Right lobe of liver (tissue), 6 donors: ENCODE measurements at regions not wholly inside any gene's neighbourhood (a gene's known extent, or its start where the extent isn't known, plus 50 kb on each side); places are given as distances from the start of the nearest gene placed in this dataset.

Source experiments
- ATAC-seq, 4 donors: fragments of 200-7000 bp; cut with Tn5 transposase; one replicate each; pipeline ENCODE4 v1.9.1; 2020; ENCODE audit warnings: mild to moderate bottlenecking in 4 of 4, moderate library complexity in 4 of 4
- DNase-seq, 3 donors: peaks; one replicate each; pipeline ENCODE4 v3.0.0-alpha.2; 2020
- H3K27ac ChIP-seq, 3 donors: fragments of 200-600 bp; one replicate each; pipeline ENCODE4 v1.8.0; 2022
- H3K27me3 ChIP-seq, 2 donors: fragments of 200-600 bp; one replicate each; pipeline ENCODE4 v1.8.0; 2022
- H3K36me3 ChIP-seq, 4 donors: fragments of 200-600 bp; sonication (generic) in 1 of 4; one replicate each; pipeline versions ENCODE4 v1.5.1 to v1.8.0; 2017 to 2022; ENCODE audit warnings: control low read depth in 1 of 4
- H3K4me1 ChIP-seq, 4 donors: fragments of 200-600 bp; sonication (generic) in 1 of 4; one replicate each; pipeline versions ENCODE4 v1.5.1 to v1.8.0; 2017 to 2022; ENCODE audit warnings: control low read depth in 1 of 4
- H3K4me3 ChIP-seq, 3 donors: fragments of 200-600 bp; one replicate each; pipeline ENCODE4 v1.8.0; 2022
- H3K9me3 ChIP-seq, 4 donors: fragments of 200-600 bp; sonication (generic) in 1 of 4; one replicate each; pipeline versions ENCODE4 v1.5.1 to v1.8.0; 2017 to 2022; ENCODE audit warnings: control low read depth in 1 of 4
- POLR2A ChIP-seq: fragments of 450-650 bp; IDR thresholded peaks from one replicate; pipeline ENCODE4 v1.6.1; 2017; ENCODE audit warnings: antibody characterized with exemption, mild to moderate bottlenecking
- WGBS: methylation state at CpG from one replicate; pipeline ENCODE4 v1.1.6; 2018; ENCODE audit warnings: low coverage, low lambda C conversion rate; ENCODE audit not compliant: insufficient coverage; ENCODE audit errors: missing lambda C conversion rate; 5-methylcytosine and 5-hydroxymethylcytosine counted together
- intact Hi-C, 2 donors: fragments of 100-400 bp; cut with DNase I; formaldehyde crosslinking; loops; one replicate each; pipeline versions ENCODE4 v1.11.2 to v1.14.1; 2022
- TF ChIP-seq, protein P1 (sequence below), 4 donors: fragments of 200-600 bp in 3 of 4; fragments of 450-650 bp in 1 of 4; IDR thresholded peaks; one replicate each; pipeline versions ENCODE4 v1.5.1 to v1.8.0; 2016 to 2022; ENCODE audit warnings: antibody characterized with exemption in 4 of 4, mild to moderate bottlenecking in 2 of 4
- donor health status: DM: no; HTN: yes; CAD: no.
- donor health status: DM: no; HTN: no; CAD: no.
- donor health status: DM: no; HTN: no; CAD: no.
- donor health status: DM: no; HTN: yes; CAD: no.
- donor health status: DM: no; HTN: yes; CAD: no.

DNA sequence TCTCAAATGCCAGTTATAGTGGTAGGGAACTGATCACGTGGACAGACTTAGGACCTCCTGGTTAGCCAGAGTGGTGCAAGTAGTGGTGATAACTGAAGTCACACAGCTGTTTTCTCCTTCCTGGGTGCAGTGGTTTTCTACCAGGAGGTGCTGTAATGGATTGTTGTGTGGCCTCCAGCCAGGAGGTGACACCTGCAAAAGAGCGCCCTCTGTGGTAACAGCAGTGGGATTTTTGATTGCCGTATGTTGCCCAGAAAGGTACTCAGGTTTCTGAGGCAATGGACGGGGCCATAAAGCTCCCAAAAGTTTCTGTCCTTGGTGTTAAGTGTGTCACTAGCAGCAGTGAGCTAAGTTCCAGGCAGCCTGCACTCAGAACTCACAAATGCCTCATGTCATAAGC, 1358.1 kb upstream of the DDX18 start:
- H3K4me3 ChIP-seq, result no peak overlapping the region
- WGBS, result 80% methylated on average over 3 of the region's 4 CpGs
- H3K36me3 ChIP-seq, result no peaks in the 10 kb centered on the region
- intact Hi-C loops, result no loop called here
- H3K27me3 ChIP-seq, result no peaks in the 10 kb centered on the region
- DNase-seq (no peak), ATAC-seq (no peak)
- H3K27ac ChIP-seq, result no peak overlapping the region
- no peak for TF ChIP-seq POLR2A
- TF ChIP-seq, protein P1, sequence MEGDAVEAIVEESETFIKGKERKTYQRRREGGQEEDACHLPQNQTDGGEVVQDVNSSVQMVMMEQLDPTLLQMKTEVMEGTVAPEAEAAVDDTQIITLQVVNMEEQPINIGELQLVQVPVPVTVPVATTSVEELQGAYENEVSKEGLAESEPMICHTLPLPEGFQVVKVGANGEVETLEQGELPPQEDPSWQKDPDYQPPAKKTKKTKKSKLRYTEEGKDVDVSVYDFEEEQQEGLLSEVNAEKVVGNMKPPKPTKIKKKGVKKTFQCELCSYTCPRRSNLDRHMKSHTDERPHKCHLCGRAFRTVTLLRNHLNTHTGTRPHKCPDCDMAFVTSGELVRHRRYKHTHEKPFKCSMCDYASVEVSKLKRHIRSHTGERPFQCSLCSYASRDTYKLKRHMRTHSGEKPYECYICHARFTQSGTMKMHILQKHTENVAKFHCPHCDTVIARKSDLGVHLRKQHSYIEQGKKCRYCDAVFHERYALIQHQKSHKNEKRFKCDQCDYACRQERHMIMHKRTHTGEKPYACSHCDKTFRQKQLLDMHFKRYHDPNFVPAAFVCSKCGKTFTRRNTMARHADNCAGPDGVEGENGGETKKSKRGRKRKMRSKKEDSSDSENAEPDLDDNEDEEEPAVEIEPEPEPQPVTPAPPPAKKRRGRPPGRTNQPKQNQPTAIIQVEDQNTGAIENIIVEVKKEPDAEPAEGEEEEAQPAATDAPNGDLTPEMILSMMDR (IDR thresholded peaks at IDR 0.05), result no peak
- H3K9me3 ChIP-seq, result peaks cover 0 to 3% (median 0%) of the 10 kb centered on the region in 4 donors
- no peaks in the 10 kb centered on the region for H3K4me1 ChIP-seq

DNA sequence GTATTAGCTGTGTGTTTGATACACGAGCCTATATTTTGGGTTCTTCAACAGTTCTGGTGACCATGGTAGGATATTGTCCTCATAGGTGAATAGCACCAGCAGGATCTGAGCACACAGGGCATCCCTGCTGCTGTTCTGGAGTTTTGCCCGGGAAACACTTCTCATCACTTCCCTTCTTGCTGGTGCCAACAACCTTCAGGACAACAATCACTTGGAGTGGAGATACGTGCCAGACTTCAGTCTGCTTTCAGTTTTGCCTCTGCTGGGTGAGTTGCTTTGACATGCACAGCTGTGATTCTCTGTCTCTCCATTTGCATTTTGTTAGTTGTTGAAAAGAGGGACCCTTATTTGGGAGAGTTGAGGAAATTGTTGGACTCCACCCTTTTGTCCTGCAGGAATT, 1347.2 kb upstream of the DDX18 start:
- WGBS, result 15% methylated on average over 3 of the region's 3 CpGs
- ATAC-seq (peak; percentile 98 to 100 (median 99)), DNase-seq (peak in 2 of 3 donors; percentile 47 to 71)
- intact Hi-C loops, result no loop called here
- Histone ChIP-seq H3K4me3 (no peak overlapping the region), H3K36me3 (no peaks in the 10 kb centered on the region), H3K27me3 (no peaks in the 10 kb centered on the region), H3K27ac (no peak overlapping the region), H3K9me3 (no peaks in the 10 kb centered on the region), H3K4me1 (no peaks in the 10 kb centered on the region)
- TF ChIP-seq, protein P1 (IDR thresholded peaks at IDR 0.05), result no peak
- no peak for TF ChIP-seq POLR2A

DNA sequence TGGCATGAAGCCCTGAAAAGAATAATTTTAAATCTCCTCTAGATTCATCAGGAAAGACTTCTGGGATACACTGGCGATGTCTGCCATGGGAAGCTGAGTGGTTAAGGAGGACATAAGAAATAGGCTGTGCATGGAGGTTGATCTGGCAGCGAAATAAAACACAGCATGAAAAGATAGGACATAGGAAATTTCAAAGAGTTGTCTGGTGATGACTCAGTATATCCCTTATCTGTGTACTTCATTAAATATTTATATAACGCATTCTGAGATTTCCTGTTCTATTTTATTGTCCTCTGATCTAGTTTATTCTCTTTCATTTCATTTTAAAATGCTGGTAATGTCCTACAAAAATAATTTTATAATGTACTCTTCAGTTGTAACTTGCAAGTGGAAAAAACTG, 1337.3 kb upstream of the DDX18 start:
- Histone ChIP-seq H3K4me3 (no peak overlapping the region), H3K27me3 (no peaks in the 10 kb centered on the region), H3K27ac (no peak overlapping the region), H3K4me1 (no peaks in the 10 kb centered on the region), H3K36me3 (no peaks in the 10 kb centered on the region), H3K9me3 (no peaks in the 10 kb centered on the region)
- intact Hi-C loops, result no loop called here
- WGBS, result 36% methylated on average over 3 of the region's 3 CpGs
- DNase-seq (no peak), ATAC-seq (peak in 2 of 4 donors; percentile 58 to 88)
- TF ChIP-seq POLR2A, result no peak
- TF ChIP-seq, protein P1 (IDR thresholded peaks at IDR 0.05), result no peak

DNA sequence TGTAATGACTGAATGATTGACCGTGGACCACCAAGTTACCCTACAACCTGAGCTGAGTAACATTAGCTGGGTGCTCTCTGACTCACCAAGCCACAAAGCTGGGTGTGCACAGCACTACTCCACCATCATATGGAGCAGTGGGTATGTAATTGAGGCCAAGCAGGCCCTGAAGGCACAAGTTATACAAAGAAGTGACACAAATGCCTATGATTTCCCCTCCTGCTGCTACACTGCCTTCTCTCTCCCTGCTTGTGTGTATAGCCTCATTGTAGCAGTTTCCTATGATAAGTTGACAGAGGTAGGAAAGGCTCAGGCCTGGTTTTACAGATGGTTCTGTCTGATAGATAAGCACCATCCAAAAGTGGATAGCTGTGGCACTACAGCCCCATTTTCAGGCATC, 1327.2 kb upstream of the DDX18 start:
- Histone ChIP-seq H3K4me3 (no peak overlapping the region), H3K9me3 (no peaks in the 10 kb centered on the region), H3K27me3 (no peaks in the 10 kb centered on the region), H3K36me3 (no peaks in the 10 kb centered on the region), H3K27ac (no peak overlapping the region), H3K4me1 (no peaks in the 10 kb centered on the region)
- ATAC-seq, result no peak
- no CpG with 5 or more reads among the region's 1 CpG for WGBS
- intact Hi-C loops, result no loop called here
- no peak for DNase-seq
- TF ChIP-seq, protein P1 (IDR thresholded peaks at IDR 0.05), result no peak
- no peak for TF ChIP-seq POLR2A

DNA sequence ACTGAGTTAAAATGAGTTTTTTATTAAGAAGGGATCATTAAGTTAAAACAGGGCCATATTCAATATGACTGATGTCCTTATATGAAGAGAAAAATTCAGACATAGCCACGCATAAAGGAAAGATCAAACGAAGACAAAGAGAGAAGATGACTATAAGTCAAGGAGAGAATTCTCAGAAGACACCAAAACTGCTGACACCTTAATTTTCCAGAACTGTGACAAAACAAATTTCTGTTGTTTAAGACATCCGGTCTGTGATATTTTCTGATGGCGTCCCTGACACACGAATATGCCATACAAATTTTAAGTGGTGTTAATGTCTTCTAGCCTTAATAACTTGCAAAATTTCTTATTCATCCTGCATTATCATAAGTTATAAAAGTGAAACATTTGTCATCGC, 1325.2 kb upstream of the DDX18 start:
- no peak for DNase-seq
- H3K9me3 ChIP-seq, result no peaks in the 10 kb centered on the region
- WGBS, result 67% methylated on average over 5 of the region's 6 CpGs
- no peaks in the 10 kb centered on the region for H3K27me3 ChIP-seq
- H3K4me3 ChIP-seq, result no peak overlapping the region
- TF ChIP-seq POLR2A, result no peak
- TF ChIP-seq, protein P1 (IDR thresholded peaks at IDR 0.05), result no peak
- H3K4me1 ChIP-seq, result no peaks in the 10 kb centered on the region
- no peaks in the 10 kb centered on the region for H3K36me3 ChIP-seq
- no peak overlapping the region for H3K27ac ChIP-seq
- intact Hi-C loops, result no loop called here
- no peak for ATAC-seq
